ENCODE measurements at regions not wholly inside any gene's neighbourhood (a gene's known extent, or its start where the extent isn't known, plus 50 kb on each side); places are given as distances from the start of the nearest gene placed in this dataset.
"Not testable (repeated sequence)": the region's sequence is repeated elsewhere in the genome, so short reads cannot be mapped to it uniquely, and the experiment has no call there.

DNA sequence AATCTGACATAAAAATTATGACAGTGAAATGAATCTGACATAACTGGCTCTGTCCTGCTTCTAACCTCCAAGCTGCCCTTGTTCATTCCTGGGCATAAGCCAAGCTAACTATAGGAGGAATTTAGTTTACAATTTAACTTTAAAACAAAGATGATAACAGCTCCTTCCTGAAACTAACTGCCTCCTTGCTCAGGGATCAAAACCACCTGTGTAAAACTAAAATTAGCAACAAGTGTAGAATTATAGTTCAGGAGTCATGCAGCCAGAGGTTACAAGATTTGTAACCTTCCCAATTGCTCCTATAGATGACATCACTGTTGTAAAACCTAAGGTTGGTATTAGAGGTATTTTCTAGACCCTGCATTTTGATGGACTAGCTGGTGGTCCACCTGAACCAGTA is 256.4 kb upstream of the POM121L12 start:
- DNase-seq (ENCODE audit: low spot score) = no peak

GRCh38 chr7:52777051-52777822 is 258.2 kb upstream of the POM121L12 start:
- DNase-seq (ENCODE audit: low spot score) = no peak

GRCh38 chr7:52775876-52776275 is 259.6 kb upstream of the POM121L12 start:
- no peak for DNase-seq (ENCODE audit: low spot score)

DNA sequence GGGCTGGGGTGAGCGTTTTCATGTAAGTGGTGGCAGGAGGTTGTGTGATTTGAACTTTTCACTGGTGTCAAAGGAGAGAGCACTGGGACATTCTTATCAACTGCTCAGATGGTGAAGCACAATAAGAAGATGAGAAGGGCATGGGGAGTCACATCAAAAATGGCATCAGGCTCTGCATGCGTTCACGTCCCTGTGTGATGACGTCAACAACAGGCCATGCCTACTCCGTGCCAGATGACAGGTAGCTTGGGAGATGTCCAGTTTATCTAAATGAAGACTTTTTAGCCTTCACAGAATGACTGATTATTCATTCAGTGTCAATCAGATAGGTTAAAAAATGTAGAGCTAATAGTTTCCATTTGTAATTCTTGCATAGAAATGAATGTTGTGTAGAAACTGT is 264.3 kb upstream of the POM121L12 start:
- no peak for DNase-seq (ENCODE audit: low spot score)

DNA sequence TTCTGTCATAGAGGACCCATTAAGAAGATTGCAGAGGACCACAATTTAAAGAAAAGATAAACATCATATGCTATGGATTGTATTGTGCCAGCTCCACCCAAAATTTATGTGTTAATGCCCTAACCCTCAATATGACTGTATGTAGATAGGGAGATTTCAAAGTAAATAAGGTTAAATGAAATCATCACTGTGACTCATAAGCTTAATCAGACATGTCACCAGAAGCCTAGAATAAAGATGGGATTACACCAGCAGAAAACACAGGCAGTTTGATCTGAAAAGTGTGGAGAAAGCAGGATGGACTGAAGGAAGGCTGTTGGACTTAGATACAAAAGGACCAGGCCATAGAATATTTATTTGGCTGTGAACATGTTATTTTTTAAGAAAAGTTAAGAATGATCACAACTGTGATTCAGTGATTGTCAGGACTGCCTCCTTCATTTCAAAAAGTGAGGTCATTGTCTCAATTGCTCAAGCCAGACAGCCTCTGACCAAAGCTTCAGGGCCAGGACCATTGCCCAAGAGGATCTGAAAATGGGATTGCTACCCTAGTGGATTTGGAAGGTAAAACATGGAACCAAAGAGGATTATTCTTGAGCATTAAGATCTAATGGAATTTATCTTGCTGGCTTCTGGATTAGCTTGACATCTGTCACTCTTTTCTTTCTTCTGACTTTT is 270.8 kb upstream of the POM121L12 start:
- DNase-seq (ENCODE audit: low spot score) = no peak

DNA sequence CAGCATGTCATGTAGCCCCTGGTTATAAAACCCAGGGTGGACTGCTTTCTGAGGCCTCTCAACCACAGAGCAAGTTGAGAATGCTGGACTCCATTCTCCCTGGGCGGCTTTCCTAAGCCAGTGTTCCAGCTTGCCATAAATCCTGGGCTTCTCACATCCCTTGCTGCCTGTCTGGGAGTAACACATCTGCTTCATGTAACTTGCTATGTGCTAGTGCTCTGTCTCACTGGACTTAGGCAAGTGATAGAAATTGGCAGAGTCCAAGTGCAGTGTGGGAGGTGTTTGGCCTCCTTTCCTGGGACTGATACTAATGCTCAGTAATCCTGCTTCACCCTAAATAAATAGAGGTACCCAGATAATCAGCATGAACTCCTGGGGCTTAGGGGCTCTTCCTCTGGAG is 277.1 kb upstream of the POM121L12 start:
- no peak for DNase-seq (ENCODE audit: low spot score)

DNA sequence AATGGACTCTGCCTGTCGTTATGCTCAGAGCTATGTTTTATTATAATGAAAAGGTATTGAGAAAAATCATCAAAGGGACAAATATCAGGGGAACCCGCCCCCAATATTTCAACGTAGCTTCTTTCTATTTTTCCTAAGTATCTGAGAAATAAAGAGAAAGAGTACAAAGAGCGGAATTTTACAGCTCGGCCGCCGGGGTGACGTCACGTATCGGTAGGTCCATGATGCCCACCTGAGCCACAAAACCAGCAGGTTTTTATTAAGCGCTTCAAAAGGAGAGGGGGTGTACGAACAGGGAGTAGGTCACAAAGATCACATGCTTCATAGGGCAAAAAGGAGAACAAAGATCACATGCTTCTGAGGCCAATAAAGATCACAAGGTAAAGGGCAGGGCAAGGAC is 281.6 kb upstream of the POM121L12 start:
- DNase-seq (ENCODE audit: low spot score) = no peak

GRCh38 chr7:52752891-52753290 is 282.5 kb upstream of the POM121L12 start:
- DNase-seq (ENCODE audit: low spot score) = no peak

DNA sequence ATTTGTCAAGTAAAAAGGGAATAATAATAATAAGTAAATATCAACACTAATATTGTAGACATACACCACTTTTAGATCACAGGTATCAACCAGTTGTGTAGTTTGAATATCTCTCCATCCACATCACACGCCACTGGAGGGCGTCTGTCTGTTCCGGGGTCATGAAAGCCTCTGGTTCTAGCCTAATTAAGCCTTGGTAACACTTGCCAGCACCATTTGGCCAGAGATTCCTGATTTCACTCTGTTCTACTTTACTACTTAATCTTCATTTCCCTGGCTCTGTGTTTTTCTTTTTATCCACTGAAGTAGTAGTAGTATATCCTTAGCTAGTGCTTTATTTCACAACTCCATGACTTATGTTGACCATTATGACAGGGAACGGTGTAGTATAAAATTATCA is 285.6 kb upstream of the POM121L12 start:
- no peak for DNase-seq (ENCODE audit: low spot score)

GRCh38 chr7:52747817-52748216 is 287.6 kb upstream of the POM121L12 start:
- DNase-seq (ENCODE audit: low spot score) = no peak

GRCh38 chr7:52741670-52742290 is 293.7 kb upstream of the POM121L12 start:
- no peak for DNase-seq (ENCODE audit: low spot score)

DNA sequence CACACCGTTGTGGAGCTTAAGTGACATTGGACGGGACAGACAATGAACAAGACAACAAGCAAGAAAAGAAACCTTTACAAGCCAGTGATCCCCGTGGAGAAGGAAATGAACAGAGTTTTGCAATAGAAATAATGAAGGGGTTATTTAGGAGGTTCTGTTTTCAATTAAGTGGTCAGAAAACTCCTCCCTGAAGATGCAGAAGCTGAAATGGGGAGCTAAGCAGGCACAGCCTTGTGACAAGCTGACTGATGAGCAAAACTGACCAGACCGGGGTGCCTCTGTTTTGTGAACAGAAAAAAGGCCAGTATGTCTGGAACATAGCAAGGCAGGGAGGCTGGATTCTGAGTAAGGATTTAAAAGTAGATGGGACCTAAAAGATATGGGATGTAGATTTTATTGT is 299.8 kb upstream of the POM121L12 start:
- no peak for DNase-seq (ENCODE audit: low spot score)

GRCh38 chr7:52728683-52729082 is 306.8 kb upstream of the POM121L12 start:
- DNase-seq (ENCODE audit: low spot score) = not testable (repeated sequence)

DNA sequence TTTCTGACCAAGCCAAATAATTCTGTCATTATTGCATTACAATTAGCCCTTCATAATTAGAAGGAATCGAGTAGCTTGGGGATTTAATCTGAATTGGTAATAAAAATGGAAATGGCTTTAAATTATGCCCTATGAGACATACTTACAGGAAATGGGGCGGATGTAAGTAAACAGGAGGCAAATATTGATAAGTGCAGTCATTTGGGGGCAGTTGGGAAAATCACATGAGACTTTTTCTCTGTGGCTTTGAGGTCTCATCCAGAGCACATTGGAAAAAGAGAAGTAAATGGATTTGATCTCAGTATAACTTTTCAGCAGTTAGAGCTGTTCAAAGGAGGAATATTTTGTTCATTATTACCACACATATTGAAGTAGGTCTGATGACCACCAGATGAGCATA is 307.8 kb upstream of the POM121L12 start:
- DNase-seq (ENCODE audit: low spot score) = no peak

DNA sequence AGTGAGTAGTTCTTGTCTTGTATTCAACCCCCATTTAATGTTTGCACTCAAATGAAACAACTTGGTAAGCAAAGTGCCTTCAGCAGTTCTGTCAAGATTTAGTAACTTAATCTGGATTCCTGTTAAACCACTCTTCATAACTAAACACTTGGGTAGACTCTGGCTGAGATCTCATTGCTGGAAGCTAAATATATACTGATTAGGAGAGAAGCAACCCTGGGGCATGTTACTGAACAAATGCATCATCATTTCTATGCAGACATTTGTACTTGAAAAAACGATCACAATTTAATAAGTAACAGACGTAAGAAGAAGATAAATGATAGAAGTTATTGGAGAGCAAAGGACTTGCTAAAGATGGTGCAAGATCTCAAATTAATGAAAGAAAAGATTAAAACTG is 308.4 kb upstream of the POM121L12 start:
- DNase-seq (ENCODE audit: low spot score) = no peak

- DNase-seq (ENCODE audit: low spot score) = no peak
Measured at GRCh38 chr7:52726493-52726892, 308.9 kb upstream of the POM121L12 start.

DNA sequence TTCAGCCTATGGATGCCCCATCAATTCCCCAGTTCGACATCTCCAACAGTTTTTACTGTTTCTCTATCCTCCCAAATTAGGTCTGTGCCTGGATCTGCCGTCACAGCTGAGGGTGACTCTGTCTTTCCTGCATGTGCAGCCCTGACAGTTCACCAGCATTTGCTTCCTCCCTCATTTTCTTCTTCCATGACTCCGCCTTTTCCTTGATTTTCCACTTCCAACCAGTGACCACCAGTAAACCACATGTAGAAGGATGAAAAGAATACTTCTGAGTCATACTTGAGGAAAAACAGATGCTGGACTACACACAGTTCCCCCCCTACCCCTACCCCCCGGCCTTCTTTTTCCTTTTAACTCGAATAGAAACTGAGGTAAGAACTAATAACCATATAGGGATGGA is 311.8 kb upstream of the POM121L12 start:
- DNase-seq (ENCODE audit: low spot score) = no peak

DNA sequence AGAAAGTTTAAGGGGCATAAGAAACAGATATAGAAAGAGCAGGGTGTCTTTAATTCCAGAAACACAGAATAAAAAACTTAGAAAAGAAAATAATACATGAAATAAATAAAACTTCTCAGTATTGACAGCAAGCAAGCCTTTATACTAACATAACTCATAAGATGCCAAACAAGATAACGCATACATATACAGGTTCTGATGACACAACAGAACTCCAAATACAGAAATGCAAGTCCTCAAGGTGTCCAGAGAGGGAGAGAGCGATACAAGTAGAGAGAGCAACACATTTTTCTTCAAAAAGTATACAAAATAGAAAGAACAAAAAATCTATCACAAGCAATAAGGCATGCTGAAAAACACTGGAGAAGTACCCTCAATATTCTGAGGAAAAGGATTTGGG is 314.6 kb upstream of the POM121L12 start:
- DNase-seq (ENCODE audit: low spot score) = no peak

GRCh38 chr7:52719677-52720076 is 315.8 kb upstream of the POM121L12 start:
- no peak for DNase-seq (ENCODE audit: low spot score)

DNA sequence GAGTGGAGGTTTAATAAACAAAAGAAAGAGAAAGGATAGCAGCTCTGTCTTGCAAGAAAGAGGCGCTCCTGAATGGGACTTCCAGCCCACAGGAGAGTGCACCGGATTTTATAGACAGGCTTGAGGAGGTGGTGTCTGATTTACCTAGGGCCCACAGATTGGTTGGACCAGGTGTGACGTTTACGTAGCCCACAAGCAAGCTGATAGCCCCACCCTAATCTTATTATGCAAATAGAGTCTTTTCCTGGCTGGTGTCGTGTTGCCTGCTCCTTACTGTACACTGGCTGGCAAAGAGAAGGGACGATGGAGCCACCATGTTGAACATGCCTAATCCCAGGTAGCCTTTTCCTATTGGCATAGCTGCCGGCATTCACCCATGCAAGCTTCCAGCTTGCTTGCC is 319.7 kb upstream of the POM121L12 start:
- no peak for DNase-seq (ENCODE audit: low spot score)

DNA sequence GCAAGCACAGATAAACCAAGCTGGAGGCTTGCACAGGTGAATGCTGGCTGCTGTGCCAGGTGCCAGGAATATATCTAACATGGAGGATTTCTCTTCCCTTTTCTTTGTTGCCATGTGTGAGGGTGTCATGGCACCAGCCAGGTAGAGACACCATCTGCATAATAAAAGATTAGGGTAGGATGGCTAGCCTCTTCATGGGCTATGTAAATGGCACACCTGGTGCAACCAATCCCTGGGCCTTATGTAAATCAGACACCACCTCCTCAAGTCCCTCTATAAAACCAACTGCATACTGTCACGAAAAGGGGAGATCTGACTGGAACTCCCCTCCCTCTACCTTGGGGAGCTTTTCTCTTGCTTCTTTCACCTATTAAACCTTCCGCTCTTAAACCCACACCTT is 322.5 kb upstream of the POM121L12 start:
- no peak for DNase-seq (ENCODE audit: low spot score)

- no peak for DNase-seq (ENCODE audit: low spot score)
Measured at GRCh38 chr7:52711951-52712350, 323.5 kb upstream of the POM121L12 start.

- DNase-seq (ENCODE audit: low spot score) = no peak
Measured at GRCh38 chr7:52708846-52709245, 326.6 kb upstream of the POM121L12 start.
